CD14-positive monocyte (primary cell): ENCODE measurements at regions not wholly inside any gene's neighbourhood (a gene's known extent, or its start where the extent isn't known, plus 50 kb on each side); places are given as distances from the start of the nearest gene placed in this dataset.

Source experiments
- DNase-seq, 3 donors: peaks; one replicate each; pipeline ENCODE4 v3.0.0-alpha.2; 2011 to 2022
- H2AFZ ChIP-seq: 2 replicates; pipeline ENCODE4 v1.6.0; 2012; ENCODE audit warnings: mild to moderate bottlenecking, low read depth, low read length, inconsistent platforms; ENCODE audit not compliant: insufficient read depth, poor library complexity, severe bottlenecking
- H3K27ac ChIP-seq, 2 donors: 1 replicate in 1 of 2; 2 replicates in 1 of 2; pipeline ENCODE4 v1.5.1; 2012 to 2013; ENCODE audit warnings: low read length in 2 of 2, control low read depth in 1 of 2, inconsistent platforms in 1 of 2, low read depth in 1 of 2, mild to moderate bottlenecking in 1 of 2
- H3K27me3 ChIP-seq, 2 donors: one replicate each; pipeline versions ENCODE4 v1.6.0 to v1.6.1; 2011 to 2013; ENCODE audit warnings: low read length in 2 of 2; ENCODE audit not compliant: control insufficient read depth in 2 of 2, insufficient read depth in 2 of 2
- H3K36me3 ChIP-seq, 2 donors: replicated peaks in 1 of 2; 1 replicate in 1 of 2; 2 replicates in 1 of 2; pipeline versions ENCODE4 v1.5.1 to v1.6.1; 2012 to 2013; ENCODE audit warnings: low read length in 2 of 2, control low read depth in 1 of 2, inconsistent platforms in 1 of 2, mild to moderate bottlenecking in 1 of 2; ENCODE audit not compliant: insufficient read depth in 2 of 2, control insufficient read depth in 1 of 2
- H3K4me1 ChIP-seq, 2 donors: 1 replicate in 1 of 2; 2 replicates in 1 of 2; pipeline versions ENCODE4 v1.5.1 to v1.6.1; 2012 to 2013; ENCODE audit warnings: low read length in 2 of 2, control low read depth in 1 of 2, inconsistent platforms in 1 of 2, mild to moderate bottlenecking in 1 of 2, moderate library complexity in 1 of 2; ENCODE audit not compliant: insufficient read depth in 2 of 2, control insufficient read depth in 1 of 2
- H3K4me2 ChIP-seq: replicated peaks from 2 replicates; pipeline ENCODE3; 2012; ENCODE audit warnings: low read length, moderate library complexity, mild to moderate bottlenecking; ENCODE audit not compliant: poor library complexity, severe bottlenecking; ENCODE audit errors: extremely low read depth
- H3K4me3 ChIP-seq, 3 experiments: fragments of 200-600 bp in 1 of 3; sonication (generic) in 1 of 3; replicated peaks in 1 of 3; 1 replicate in 2 of 3; 2 replicates in 1 of 3; pipeline ENCODE4 v1.5.1; 2011 to 2013; ENCODE audit warnings: low read length in 3 of 3, mild to moderate bottlenecking in 3 of 3, control low read depth in 2 of 3, low read depth in 2 of 3, inconsistent platforms in 1 of 3, moderate library complexity in 1 of 3
- H3K79me2 ChIP-seq: 2 replicates; pipeline ENCODE4 v1.6.0; 2012; ENCODE audit warnings: mild to moderate bottlenecking, control low read depth, inconsistent platforms, low read length, moderate library complexity; ENCODE audit not compliant: insufficient read depth
- H3K9ac ChIP-seq: 2 replicates; pipeline ENCODE4 v1.6.0; 2017; ENCODE audit warnings: low read length, mild to moderate bottlenecking; ENCODE audit not compliant: insufficient read depth, poor library complexity, severe bottlenecking
- H3K9me3 ChIP-seq, 2 donors: replicated peaks in 1 of 2; 1 replicate in 1 of 2; 2 replicates in 1 of 2; pipeline versions ENCODE4 v1.5.1 to v1.6.1; 2012 to 2013; ENCODE audit warnings: low read length in 2 of 2, control low read depth in 1 of 2; ENCODE audit not compliant: control insufficient read depth in 1 of 2, insufficient read depth in 1 of 2
- H4K20me1 ChIP-seq: 2 replicates; pipeline ENCODE4 v1.6.0; 2012; ENCODE audit warnings: mild to moderate bottlenecking, low read length, control low read depth, moderate library complexity; ENCODE audit not compliant: insufficient read depth
- H3K27ac Mint-ChIP-seq, 7 donors: one replicate each; pipeline ENCODE4 v1.8.0; 2020; ENCODE audit warnings: mild to moderate bottlenecking in 7 of 7, mixed read lengths in 7 of 7, moderate library complexity in 6 of 7, inconsistent platforms in 2 of 7
- H3K27me3 Mint-ChIP-seq, 3 donors: one replicate each; pipeline ENCODE4 v1.8.0; 2021 to 2022; ENCODE audit warnings: low read depth in 3 of 3, mild to moderate bottlenecking in 3 of 3, mixed read lengths in 3 of 3, moderate library complexity in 3 of 3, inconsistent platforms in 1 of 3
- H3K36me3 Mint-ChIP-seq, 2 donors: one replicate each; pipeline ENCODE4 v1.8.0; 2020; ENCODE audit warnings: mixed read lengths in 2 of 2, inconsistent platforms in 1 of 2, mild to moderate bottlenecking in 1 of 2
- H3K4me1 Mint-ChIP-seq: one replicate; pipeline ENCODE4 v1.8.0; 2020; ENCODE audit warnings: mild to moderate bottlenecking, mixed read lengths
- H3K4me3 Mint-ChIP-seq, 2 donors: one replicate each; pipeline ENCODE4 v1.8.0; 2020; ENCODE audit warnings: mild to moderate bottlenecking in 2 of 2, mixed read lengths in 2 of 2, moderate library complexity in 1 of 2
- H3K9me3 Mint-ChIP-seq, 7 donors: one replicate each; pipeline ENCODE4 v1.8.0; 2020 to 2022; ENCODE audit warnings: mixed read lengths in 7 of 7, mild to moderate bottlenecking in 6 of 7, moderate library complexity in 6 of 7, inconsistent platforms in 2 of 7
- CTCF ChIP-seq: fragments of 200-600 bp; IDR thresholded peaks from one replicate; pipeline ENCODE4 v1.8.0; 2022; ENCODE audit warnings: antibody characterized with exemption, mild to moderate bottlenecking
- WGBS: methylation state at CpG from one replicate; pipeline ENCODE4 v1.1.5; 2013; ENCODE audit warnings: missing lambda C conversion rate; ENCODE audit not compliant: insufficient coverage; 5-methylcytosine and 5-hydroxymethylcytosine counted together
- intact Hi-C, 2 donors: fragments of 100-400 bp; cut with micrococcal nuclease; formaldehyde crosslinking; loops; one replicate each; pipeline versions ENCODE4 v1.15.0 to v1.15.1; 2023

DNA sequence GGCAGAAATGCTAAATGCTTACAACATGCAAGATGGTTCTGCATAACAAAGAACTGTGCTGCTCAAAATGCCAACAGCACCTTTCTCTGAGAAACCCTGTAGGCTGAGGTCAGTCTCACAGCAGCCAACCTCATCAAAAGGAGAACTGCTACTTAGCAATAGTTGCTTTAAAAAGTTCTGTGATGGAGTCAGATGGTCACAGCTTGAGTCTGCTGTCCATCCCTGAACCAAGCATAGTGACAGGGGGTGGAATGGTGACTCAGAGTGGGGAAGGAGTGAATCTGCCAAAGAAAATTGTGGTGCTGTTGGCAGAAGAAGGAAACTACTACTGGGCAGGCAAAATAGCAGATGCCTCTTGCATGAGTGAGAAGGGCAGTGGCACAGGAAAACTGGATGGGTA, 106.0 kb upstream of the FAM78B start:
- intact Hi-C loops: no loop called here
- H3K4me3 Mint-ChIP-seq: no peak overlapping the region

DNA sequence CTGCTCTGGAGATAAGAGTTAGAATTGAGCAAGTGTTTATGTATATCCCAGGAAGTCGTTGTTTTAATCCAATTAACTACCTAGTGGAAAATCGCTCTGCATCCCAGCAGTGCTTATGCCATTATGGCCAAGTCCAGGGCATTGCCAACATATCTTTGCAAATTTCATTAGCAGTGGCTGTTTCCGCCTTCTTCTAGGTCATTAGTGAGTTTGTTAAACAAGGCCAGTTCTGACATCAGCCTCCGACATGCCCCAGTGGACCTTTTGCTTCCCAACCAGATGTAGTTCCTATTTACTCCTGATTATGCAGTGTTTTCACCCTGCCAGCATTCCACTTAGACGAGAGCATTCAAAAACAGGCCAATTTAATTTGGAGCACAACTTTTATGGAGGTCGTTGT, 106.8 kb upstream of the FAM78B start:
- 64% methylated on average over 4 of the region's 6 CpGs for WGBS
- H3K4me3 Mint-ChIP-seq: no peak overlapping the region
- intact Hi-C loops: no loop called here

More for the DNA sequence above, 106.0 kb upstream of the FAM78B start:
- Histone ChIP-seq H3K9ac (no peak overlapping the region), H4K20me1 (no peaks in the 10 kb centered on the region), H3K4me1 (no peaks in the 10 kb centered on the region), H3K27ac (no peak overlapping the region), H3K4me3 (no peak overlapping the region), H3K9me3 (peaks cover 15 to 17% of the 10 kb centered on the region in 2 donors), H3K27me3 (no peaks in the 10 kb centered on the region), H3K79me2 (no peaks in the 10 kb centered on the region), H3K36me3 (no peaks in the 10 kb centered on the region), H3K4me2 (no peak overlapping the region), H2AFZ (no peak overlapping the region)
- H3K27me3 Mint-ChIP-seq: peaks cover 1 to 5% (median 4%) of the 10 kb centered on the region in 3 donors
- DNase-seq: no peak
- TF ChIP-seq CTCF: no peak
- H3K27ac Mint-ChIP-seq: no peak overlapping the region
- no peaks in the 10 kb centered on the region for H3K36me3 Mint-ChIP-seq
- H3K9me3 Mint-ChIP-seq: peaks cover 8 to 22% (median 15%) of the 10 kb centered on the region in 7 donors
- no peaks in the 10 kb centered on the region for H3K4me1 Mint-ChIP-seq

More for the DNA sequence above, 106.8 kb upstream of the FAM78B start:
- H3K4me1 Mint-ChIP-seq: no peaks in the 10 kb centered on the region
- H3K4me1 ChIP-seq: no peaks in the 10 kb centered on the region
- no peaks in the 10 kb centered on the region for H3K36me3 Mint-ChIP-seq
- H4K20me1 ChIP-seq: no peaks in the 10 kb centered on the region
- no peak overlapping the region for H3K4me3 ChIP-seq
- H3K27me3 ChIP-seq: no peaks in the 10 kb centered on the region
- no peak overlapping the region for H3K4me2 ChIP-seq
- H3K27me3 Mint-ChIP-seq: peaks cover 1 to 5% (median 4%) of the 10 kb centered on the region in 3 donors
- H3K9ac ChIP-seq: no peak overlapping the region
- no peak for DNase-seq
- no peaks in the 10 kb centered on the region for H3K79me2 ChIP-seq
- H3K9me3 ChIP-seq: peaks cover 15 to 17% of the 10 kb centered on the region in 2 donors
- no peak overlapping the region for H2AFZ ChIP-seq
- TF ChIP-seq CTCF: no peak
- H3K9me3 Mint-ChIP-seq: peaks cover 10 to 22% (median 15%) of the 10 kb centered on the region in 7 donors
- no peak overlapping the region for H3K27ac ChIP-seq
- H3K27ac Mint-ChIP-seq: no peak overlapping the region
- no peaks in the 10 kb centered on the region for H3K36me3 ChIP-seq
